Hepatocyte (in vitro differentiated cells): ENCODE measurements at regions not wholly inside any gene's neighbourhood (a gene's known extent, or its start where the extent isn't known, plus 50 kb on each side); places are given as distances from the start of the nearest gene placed in this dataset.

ENCODE experiments used
- EZH2phosphoT487 ChIP-seq: fragments of 200-600 bp; sonication (generic); IDR thresholded peaks from one replicate; pipeline ENCODE4 v1.6.1; 2018; ENCODE audit warnings: antibody characterized with exemption, mild to moderate bottlenecking, low read depth, moderate library complexity; ENCODE audit not compliant: unreplicated experiment, severe bottlenecking
- TF ChIP-seq, protein P1 (sequence below): fragments of 200-600 bp; sonication (generic); IDR thresholded peaks from 2 replicates; pipeline ENCODE4 v1.5.1; 2016; ENCODE audit warnings: antibody characterized with exemption, mild to moderate bottlenecking; ENCODE audit not compliant: poor library complexity

DNA sequence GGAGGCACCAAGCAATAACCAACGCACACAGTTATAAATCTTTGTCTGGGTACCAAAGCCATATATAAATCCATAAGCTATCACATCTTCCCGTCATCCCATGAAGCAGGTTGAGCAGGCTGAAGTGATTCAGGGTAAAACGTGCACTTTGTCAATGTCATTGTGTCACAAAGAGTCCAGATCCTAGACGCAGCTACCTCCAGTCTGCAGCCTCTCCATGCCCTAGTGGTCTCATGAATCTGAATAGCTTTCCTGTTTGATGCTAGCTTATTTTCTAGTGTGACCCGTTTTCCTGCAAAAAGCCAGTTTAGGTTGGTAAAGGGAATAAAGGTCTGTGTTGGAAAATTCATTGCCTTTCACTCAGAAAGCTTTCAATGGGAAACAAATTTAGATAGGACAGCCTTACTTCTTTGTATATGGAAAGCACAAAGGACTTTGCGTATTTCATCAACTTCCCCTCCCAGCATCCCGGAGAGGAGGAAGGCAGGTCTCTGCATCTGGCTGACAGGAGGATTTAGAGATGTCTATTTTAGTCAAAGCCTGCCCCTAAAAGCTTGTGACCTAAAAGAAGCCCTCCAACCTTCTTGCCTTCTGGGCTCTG is 222.3 kb upstream of the ARL4C start:
- TF ChIP-seq, protein P1, sequence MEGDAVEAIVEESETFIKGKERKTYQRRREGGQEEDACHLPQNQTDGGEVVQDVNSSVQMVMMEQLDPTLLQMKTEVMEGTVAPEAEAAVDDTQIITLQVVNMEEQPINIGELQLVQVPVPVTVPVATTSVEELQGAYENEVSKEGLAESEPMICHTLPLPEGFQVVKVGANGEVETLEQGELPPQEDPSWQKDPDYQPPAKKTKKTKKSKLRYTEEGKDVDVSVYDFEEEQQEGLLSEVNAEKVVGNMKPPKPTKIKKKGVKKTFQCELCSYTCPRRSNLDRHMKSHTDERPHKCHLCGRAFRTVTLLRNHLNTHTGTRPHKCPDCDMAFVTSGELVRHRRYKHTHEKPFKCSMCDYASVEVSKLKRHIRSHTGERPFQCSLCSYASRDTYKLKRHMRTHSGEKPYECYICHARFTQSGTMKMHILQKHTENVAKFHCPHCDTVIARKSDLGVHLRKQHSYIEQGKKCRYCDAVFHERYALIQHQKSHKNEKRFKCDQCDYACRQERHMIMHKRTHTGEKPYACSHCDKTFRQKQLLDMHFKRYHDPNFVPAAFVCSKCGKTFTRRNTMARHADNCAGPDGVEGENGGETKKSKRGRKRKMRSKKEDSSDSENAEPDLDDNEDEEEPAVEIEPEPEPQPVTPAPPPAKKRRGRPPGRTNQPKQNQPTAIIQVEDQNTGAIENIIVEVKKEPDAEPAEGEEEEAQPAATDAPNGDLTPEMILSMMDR = no peak
- no peak for TF ChIP-seq EZH2phosphoT487
